H54 (cell line): ENCODE measurements at regions not wholly inside any gene's neighbourhood (a gene's known extent, or its start where the extent isn't known, plus 50 kb on each side); places are given as distances from the start of the nearest gene placed in this dataset.

Experiments
- DNase-seq: peaks from one replicate; pipeline ENCODE4 v3.0.0; 2011; ENCODE audit warnings: low spot score, mixed read lengths; ENCODE audit not compliant: insufficient read length
- FAIRE-seq: peaks from 3 replicates; lab custom pipeline; 2011; peaks lifted over from hg19 to GRCh38; lab: Jason Lieb, UNC
- POLR2A ChIP-seq: IDR thresholded peaks from 2 replicates; pipeline ENCODE4 v1.6.1; 2011; ENCODE audit warnings: low read depth, mild to moderate bottlenecking, low read length

DNA sequence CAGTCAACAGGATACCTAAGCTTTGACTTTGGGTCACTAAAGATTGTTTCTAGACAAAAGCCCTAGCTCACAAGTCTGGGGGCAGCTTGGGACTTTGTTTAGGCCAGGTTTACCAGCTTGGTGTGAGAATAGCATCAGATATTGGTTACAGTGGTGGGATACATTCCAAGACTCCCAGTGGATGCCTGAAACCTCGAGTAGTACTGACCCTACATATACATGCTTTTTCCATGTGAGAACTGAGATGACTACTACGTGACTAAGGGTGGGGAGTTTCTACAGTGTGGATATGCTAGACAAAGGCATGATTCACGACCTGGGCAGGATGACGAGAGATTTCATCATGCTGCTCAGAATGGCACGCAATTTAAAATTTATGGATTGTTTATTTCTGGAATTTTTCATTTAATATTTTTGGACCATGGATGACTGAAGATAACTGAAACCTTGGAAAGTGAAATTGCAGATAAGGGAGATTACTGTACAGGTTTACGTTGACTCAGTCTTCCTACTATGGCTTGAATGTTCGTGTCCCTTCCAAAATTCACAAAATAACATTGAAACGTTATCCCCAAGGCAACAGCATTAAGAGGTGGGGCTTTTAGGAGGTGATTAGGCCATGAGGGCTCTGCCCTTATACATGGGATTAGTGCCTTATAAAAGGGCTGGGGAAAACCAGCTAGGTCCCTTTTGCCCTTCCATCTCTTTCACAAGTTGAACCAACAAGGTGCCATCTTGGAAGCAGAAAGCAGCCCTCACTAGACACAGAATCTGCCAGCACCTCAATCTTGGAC is 50.2 kb upstream of the CTAGE1 start:
- FAIRE-seq (no peak), DNase-seq (no peak)
- no peak for TF ChIP-seq POLR2A

DNA sequence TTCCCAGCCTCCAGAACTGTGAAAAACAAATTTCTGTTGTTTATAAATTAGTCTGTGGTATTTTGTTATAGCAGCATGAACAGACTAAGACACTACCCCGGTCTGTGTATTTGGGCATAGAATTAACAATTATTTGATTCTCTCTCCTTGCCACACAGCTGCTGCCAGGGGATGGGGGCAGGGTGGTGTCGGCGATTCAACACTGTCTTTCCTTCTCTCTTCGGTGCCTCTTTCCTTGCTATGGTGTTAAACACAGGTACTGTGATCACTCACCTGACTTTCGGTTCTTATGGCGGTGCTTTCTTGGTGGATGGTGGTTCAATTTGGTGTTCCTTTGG is 50.8 kb upstream of the CTAGE1 start:
- TF ChIP-seq POLR2A: no peak

DNA sequence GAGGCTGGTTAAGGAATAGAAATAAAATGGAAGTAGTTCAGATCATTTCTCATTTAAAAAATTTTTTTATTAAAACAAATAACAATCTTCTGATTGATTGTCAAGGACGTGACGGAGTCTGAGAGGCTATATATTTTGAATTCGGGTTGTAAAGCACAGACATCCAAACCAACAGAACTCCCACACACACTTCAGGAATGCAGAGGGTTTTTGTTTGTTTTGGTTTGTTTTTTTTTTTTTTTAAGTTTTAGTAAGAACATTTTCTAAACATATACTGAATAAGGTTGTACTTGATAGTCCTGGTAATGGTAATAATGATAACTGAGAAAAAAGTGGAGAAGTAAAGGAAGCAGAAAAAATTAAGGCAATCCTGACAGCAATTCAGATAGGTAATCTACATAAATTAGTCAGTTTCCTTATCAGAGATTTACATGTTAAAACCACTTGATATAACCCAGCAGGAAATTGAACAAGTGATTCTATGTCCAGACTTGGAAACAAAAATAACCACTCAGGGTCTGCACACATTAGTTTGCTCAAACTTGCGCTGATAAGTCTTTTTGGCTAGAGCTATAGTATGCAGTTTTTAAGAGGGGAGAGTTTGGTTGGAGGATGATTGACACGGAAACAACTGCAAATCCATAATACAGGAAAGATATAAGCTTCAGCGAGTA is 51.5 kb upstream of the CTAGE1 start:
- DNase-seq (no peak), FAIRE-seq (no peak)
- TF ChIP-seq POLR2A: no peak

More for the DNA sequence above, 50.8 kb upstream of the CTAGE1 start:
- DNase-seq (no peak), FAIRE-seq (no peak)

DNA sequence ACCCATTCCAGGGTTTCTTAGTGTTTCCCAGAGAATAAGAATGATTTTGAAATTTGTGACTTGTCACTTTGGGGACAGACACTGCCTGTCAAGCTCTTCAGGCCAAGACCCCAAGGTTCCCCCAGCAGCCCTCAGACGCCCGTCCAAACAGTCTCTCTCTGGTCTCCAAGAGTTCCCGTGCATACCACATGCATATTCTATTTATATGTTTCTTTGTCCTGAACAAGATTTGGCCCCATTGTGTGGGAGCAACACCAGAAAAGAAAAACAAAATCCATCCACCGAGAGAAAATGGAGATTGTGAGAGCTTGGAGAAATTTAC is 52.2 kb upstream of the CTAGE1 start:
- TF ChIP-seq POLR2A: no peak
- DNase-seq (no peak), FAIRE-seq (no peak)

DNA sequence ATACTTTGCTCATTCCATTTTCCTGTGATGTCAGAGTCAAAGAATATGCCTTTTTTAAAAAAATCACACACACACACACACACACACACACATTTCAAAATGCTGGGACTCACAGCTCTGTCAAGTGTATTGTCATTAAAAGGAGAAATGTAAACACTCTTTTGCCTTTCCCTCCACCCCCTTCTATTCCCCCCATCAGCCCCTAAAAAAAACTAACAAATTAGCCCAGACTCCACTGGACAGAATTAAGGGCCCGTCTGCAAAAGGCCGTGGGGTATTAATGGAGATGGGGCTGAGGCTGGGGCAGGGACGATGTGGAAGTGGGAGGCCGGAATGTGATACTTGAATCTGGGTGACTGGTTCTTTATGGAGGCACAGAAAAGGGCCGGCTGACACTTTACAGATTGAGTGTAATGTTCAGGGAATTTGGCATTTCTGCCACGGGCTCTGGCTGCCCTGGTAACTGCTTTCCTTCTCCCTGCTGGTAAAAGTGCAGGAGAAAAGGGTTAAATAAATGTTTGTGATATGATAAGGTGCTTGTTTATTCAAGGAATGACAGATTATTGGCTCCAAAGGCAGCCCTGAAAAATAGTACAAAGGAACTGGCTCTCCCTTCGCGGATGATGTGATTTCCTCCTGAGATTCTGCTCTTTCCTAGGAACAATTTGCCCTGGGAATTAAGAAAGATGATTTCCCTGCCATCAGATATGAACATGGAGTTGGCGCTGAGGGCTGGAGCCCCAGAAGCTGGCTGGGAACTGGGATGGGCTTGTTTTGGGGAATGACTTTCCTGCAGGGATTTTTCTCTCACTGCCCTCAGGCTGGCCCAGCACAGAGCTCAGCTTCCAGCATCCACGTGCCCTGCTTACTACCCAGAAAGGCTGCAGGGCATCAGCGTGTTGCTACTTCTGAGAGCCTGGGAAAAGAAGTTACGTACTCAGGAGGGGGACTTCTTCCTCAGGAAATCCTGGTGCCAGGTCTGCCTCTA is 52.8 kb upstream of the CTAGE1 start:
- no peak for TF ChIP-seq POLR2A
- no peak for DNase-seq
- no peak for FAIRE-seq

DNA sequence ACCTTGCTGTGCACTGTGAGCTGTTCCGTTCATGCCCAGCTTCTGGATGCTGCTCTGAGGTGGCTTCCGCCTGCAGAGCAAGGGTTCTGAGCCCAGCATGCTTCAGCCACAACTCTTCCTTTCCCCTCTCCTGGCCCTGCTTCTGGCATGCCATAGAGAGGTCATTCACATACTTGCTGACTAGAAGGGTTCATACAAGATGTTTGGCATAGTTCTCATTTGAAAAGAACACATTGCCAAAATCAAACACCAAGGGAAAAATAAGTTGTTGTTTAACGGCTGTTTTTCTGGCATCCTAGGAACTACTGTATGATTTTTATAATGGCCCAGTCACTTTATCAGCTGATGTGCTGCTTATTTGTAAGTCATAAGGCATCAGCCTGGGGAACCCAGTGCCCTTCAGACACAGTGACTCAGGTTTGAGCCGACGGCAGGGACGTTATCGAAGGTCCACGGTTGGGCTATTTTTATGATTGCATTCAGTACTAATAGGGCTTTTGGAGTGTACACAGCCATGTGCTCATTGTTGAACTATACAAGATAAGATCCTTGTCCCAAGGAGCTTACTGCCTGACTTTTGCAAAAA is 53.9 kb upstream of the CTAGE1 start:
- DNase-seq (no peak), FAIRE-seq (no peak)
- TF ChIP-seq POLR2A: no peak

DNA sequence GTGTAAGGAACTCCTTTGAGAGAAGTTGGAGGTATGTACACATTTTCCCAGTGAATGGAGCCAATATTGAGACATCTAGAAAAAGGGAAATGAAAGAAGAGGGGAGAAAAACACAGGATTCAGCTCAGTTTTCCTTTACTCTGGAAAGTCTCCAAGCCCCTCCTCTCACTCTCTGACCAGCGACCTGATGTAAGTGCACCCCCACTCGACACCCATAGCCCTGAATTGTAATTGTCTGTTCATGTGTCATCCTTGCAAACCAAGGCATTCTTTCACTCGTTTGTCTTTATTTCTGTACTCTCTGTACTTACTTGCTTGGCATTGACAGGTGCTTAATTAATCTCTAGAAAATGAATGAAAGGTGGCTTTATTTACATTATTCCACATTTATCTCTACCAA is 55.7 kb upstream of the CTAGE1 start:
- no peak for TF ChIP-seq POLR2A
- no peak for DNase-seq
- no peak for FAIRE-seq

DNA sequence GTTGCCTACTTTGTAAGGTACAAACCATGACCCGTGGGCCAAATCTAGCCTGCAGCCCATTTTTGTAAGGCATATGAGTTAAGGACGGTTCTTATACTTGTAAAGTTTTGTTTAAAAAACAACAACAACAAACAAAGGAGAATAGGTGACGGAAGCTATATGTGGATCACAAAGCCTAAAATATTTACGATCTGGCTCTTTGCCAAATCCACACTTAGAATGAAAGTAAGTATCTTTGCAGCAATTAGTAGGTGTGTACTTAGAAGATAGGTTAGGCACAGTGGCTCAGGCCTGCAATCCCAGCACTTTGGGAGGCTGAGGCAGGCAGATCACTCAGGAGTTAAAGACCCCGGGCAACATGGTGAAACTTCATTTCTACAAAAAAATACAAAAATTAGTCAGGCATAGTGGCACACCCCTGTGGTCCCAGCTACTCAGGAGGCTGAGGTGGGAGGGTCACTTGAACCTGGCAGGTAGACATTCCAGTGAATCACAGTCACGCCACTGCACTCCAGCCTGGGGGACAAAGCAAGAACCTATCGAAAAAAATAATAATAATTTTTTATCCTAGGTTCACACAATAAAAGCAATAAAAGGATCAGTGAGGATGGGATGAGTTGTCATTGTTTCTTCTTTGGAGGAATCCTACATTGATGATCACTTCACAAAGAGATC is 57.8 kb upstream of the CTAGE1 start:
- DNase-seq (no peak), FAIRE-seq (no peak)
- no peak for TF ChIP-seq POLR2A

- FAIRE-seq (no peak), DNase-seq (no peak)
- TF ChIP-seq POLR2A: no peak
These were observed 59.5 kb upstream of the CTAGE1 start for GRCh38 chr18:22477222-22477621.

DNA sequence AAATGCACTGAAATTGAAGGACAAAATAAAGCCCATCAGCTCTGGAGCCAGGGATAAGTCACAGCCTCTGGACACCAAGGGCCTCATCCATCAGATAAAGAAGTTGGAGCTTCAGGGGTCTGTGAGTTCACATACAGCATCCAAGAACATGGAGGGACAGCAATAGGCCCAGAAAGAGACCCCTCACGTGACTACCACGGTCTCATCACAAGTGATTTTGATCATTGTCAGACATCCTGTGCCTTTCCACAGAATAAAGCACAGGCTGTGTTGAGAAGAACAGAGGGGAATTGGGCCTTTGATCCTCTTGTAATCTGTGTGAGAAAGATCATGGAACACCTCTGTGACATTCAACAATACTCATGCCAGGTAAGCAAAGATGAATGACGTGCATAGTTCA is 65.2 kb upstream of the CTAGE1 start:
- FAIRE-seq (no peak), DNase-seq (no peak)
- no peak for TF ChIP-seq POLR2A

GRCh38 chr18:22483407-22483806 is 65.7 kb upstream of the CTAGE1 start:
- FAIRE-seq (no peak), DNase-seq (no peak)
- TF ChIP-seq POLR2A: no peak

- TF ChIP-seq POLR2A: no peak
- DNase-seq: no peak
- no peak for FAIRE-seq
These were observed 66.8 kb upstream of the CTAGE1 start for GRCh38 chr18:22484471-22484870.

GRCh38 chr18:22485808-22486244 is 68.1 kb upstream of the CTAGE1 start:
- no peak for TF ChIP-seq POLR2A
- FAIRE-seq (no peak), DNase-seq (no peak)
